ENCODE measurements at regions not wholly inside any gene's neighbourhood (a gene's known extent, or its start where the extent isn't known, plus 50 kb on each side); places are given as distances from the start of the nearest gene placed in this dataset.
"Not testable (repeated sequence)": the region's sequence is repeated elsewhere in the genome, so short reads cannot be mapped to it uniquely, and the experiment has no call there.

DNA sequence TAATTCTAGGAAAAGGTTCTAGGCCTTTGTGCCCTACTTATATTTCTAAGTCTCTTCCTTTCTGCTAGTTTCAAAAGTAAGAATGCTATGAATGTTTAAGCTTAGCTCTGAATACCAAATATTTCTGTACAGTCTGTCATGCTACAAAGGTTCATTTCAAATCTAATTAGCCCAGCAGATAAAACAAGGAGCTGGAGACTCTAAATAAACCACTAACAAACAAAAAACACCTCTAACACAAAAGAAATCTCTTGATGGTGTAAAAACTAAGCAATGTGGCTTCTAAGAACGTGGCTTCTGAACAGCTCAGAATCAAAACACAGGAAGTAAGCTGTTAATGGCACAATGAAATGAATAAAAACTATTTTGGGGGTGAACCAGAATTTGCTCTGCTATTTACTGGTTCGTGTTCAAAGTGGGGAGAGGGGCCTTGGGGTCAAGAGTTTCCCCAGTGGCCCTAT, 198.3 kb downstream of the BCAS1 start:
- DNase-seq, result no peak

DNA sequence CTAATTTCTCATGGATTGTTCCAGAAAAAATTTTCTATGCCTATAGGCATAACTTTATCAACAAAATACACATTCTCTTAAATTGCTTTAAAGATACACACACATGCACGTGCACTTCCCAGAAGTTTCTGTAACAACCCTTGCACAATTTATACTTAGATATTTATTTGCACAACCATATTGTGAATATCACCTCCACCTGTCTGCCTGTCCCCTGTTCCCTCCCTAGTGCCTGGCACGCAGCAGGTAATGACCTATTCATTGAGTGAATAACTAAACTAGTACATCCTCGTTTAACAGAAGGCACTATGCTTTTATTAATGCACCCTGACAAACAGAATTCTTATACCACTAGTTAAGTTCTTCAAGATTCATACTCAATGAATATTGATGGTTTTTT, 198.9 kb downstream of the BCAS1 start:
- DNase-seq, result no peak

DNA sequence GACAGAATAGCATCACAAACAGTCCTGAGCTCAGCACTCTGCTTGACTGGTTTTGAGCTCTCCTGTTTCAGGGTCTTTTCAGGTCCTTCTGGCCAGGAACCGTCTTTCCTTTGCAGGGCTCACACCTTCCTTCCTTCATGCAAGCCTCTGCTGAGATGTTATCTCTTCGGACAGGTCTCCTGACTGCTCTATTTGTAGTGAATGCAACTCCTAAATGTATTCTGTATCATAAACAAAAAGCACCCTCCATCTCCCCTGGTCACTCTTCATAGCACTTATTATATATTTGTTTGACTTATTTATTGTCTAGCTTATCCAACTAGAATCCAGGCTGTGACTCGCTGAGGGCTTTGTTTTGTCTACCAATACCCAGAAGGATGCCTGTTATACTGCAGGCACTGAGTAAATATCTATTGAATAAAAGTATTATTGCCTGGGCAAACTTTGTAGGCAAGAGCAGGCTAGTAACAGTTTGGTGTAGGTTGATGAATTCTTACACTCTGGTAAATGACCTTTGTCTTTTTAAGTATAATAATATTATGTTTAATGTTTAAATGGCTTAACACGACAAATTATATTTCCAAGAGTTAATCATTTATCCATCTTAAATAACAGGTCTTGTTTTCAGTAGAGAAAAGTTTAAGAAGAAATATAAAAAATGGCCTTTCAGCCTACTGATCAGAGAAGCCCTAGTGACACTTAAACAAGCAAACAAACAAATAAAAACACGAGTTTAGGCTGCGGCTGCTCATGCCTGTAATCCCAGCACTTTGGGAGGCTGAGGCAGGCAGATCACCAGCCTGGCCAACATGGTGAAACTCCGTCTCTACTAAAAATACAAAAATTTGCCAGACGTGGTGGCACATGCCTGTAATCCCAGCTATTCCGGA, 199.7 kb downstream of the BCAS1 start:
- no peak for DNase-seq

DNA sequence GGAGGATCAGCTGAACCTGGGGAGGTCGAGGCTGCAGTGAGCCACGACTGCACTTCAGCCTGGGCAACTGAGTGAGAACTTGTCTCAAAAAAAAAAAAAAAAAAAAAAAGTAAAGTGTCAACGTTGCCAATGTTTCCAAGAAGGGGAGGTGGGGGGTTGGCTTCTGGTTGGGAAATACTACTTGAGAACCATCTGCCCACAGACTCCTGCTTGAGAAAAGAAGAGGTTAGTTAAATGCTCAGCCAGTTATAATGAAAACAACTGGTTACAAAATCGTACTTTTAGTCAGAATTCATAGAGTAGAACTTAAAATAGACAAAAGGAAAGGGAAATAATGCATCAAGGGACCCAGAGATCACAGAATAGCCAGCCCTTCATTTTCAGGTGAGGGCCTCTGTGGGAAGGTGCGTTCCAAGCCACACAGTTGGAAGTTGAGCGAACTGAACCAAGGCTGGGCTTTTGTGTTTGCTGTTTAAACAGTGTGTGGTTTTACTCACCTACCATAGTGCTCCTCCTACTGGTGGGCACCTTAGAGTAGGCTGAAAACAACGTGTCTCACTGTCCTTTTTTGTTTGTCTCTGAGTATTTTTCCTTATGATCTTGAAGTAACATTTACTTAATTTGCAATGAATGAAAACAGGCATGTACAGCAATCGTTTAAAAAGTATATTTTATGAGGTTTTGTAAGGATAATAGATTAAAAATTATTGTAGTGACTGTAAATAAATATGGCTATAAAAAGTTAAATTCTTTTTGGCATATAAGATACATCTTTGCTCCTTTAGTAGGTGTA, 200.7 kb downstream of the BCAS1 start:
- DNase-seq, result peak; percentile 61

DNA sequence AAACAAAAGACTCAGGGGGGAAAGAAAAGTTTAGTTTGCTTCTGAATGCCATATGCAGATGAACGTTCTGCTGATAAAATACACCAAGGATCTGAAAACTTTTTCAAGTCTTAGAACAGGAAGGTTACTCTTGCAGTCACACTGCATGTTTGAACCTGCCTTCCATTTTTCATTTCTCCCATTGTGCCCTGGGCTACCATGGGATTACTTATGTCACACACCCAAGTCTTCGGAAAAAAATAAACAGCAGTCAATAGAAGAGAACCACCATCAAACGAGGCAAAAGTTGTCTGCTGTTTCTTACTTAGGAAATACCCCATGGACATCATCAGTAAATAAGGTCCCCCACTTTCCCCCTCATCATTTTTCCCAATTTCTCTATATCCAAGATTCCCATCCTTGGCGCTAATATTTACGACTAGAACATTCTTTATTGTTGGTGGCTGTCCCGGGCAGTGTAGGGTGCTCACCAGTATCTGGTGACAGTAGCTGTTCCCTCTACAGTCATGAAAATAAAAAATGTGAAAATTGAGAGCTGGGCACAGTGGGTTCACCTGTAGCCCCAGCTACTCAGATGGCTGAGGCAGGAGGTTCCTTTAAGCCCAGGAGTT, 202.5 kb downstream of the BCAS1 start:
- no peak for DNase-seq

DNA sequence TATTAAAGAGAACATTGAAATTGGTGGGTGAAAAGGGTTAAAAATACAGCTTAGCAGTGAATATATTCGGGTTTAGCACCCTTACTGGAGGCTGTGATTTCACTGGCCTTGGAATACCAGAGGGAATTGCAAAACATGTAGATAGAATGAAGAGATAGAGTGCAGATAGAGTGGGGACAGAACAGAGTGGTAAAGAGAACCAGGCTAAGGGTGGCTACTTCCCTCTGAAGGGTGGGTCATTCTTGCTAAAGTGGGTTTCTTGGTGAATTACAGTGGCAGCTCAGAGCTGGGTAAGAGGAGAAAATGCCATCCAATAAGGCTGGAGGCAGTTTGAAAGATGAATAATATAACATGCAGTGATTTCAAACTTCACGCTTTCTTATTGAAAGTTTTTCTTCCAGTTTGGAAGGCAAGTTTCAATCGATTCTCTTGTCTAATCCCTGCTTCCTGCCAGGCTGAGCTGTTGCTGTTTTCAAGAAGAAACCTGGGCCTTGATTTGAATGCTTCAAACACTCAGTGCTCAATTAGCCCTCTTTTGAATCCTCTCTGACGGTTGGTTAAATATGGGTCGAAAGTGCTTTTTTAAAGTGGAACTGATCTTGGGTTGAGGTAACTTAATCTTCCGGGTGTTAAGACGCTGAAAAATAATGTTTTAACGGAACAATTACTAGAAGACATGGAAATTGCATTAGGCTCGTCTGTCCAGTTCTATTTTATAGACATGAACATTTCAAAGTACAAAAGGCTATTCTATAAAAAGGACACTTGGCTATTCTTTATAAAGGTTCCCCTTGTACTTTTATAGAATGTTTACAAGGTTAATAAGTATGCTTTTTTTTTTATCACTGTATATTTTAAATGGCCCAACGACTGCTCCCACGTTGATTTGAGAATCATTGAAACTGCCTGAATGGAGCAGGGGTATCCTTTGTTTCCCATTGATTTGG, 203.3 kb downstream of the BCAS1 start:
- DNase-seq, result no peak

DNA sequence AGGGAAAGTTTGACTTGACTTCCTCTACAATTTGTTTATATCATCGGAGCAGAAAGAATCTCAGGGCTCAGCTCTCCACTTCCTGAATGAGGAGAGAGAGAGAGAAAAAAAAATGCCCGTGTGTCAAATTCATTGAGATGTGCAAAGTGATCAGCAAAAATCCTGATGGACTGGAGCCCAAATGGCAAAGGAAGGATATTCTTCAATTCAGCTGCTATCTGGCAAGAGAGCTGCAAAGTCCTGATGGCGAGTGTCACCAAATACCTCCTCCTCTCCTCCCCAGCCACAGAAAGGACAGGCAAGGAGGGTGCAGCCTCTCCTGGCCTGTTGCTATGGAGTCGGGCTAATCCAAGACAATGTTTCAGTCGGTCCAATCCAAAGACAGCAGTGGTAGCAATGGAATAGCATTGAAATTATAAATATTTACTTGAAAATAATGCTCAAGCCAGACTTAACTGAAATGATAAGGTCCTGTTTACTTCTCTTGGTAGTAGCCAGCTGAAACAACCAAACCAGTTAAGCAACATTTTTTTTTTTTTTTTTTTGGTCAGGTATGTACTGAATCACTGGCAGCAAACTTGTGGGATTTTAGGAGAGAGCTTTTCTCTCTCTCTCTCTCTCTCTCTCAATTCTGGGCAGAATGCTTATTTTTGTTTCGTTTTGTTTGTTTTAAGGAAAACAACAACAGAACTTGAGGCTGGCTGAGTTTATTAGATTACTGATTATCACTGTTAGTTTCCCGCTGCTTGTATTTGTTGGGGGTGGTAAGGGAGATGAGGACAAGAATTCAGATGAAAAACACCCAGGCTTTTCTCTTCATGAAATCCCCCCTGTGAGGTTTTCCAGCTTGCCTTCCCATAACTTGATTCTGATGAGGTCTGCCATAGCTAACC, 204.2 kb downstream of the BCAS1 start:
- DNase-seq, result peak; percentile 37 to 50

DNA sequence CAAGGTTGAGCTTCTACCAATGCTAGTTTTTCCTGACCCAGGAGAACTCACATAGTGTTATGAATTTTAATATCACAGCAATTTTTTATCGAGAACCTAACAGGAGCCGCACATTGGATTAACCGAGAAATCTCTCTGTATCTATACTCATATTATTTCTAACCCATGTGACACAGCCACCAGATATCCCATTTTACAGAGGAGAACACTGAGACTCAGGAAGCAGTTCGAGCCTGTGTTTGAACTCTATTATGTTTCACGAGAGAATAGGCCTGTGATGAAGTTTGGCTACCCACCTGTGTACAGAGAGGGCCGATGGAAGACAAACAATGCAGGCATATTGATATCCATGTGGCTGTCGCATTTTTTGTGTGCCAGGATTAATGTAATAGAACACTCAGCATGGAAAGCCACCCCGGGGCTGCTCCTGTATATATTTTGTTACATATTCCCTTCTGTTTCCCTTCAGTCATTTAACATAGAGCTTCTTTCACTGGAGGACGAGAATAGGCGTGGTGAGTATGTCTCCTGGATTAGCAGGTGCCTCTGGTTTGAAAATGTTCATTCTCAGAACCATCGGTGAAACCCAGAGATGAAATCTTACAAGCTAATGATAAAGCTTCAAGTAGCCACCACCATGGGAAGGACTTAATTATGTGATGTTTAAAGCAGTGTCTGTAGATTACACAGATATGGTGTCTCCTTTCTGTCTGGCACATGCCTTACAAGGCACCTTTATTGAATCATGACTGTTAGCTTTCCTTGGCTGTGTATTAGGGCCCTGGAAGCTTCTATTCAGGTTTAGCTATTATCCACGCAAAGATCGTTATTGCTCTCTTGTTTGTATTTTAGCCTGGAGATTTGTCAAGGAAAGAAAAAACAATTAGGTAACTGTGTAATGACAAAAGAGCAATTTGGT, 205.4 kb downstream of the BCAS1 start:
- not testable (repeated sequence) for DNase-seq

DNA sequence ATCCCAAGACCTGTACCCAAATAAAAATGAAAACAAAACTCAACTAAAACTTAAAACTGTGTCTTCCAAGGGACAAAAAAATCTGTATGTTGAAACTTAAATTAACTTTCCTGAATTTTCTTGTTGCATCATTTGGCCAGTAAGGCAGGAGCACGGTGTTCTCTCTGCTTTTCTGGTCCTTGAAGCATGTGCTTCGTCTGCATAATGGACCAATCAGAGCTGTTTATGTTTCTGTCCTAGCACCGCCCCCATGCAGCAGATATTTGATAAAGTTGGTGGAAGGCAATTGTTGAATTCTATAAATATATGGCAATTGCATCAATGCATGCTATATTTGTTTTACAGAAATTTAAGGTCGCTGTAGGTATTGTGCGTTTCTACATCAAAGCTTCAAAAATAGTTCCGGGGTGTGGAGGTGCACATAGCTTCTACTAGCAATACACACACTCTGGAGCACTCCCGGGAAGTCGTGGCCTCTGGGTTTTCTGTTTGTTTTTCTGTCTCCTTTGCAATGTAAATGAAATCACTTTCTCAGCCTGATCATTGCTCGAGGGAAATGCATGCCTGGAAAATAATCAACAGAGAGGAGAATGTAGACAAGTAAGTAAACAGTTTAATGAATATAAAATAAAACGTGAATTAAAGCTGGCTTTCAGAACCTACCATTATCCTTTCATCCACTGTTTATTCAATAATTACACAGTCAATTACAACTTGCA, 206.3 kb downstream of the BCAS1 start:
- not testable (repeated sequence) for DNase-seq

DNA sequence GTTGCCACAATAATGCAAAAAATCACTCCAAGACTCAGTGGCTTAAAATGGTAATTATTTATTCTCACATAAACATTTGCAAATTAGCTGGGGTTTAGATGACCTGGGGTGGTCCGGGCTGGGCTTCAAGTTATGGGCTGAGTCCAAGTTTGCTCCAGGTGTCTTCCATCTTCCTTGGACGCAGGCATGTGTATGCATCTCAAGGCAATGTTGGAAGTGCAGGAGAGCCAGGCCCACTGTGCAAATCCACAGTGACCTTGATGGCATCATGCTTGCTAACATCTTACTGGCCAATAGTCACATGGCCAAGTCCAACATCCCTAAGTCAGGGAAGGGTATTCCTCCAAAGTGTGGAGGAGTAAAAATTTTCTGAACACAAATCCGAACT, 206.9 kb downstream of the BCAS1 start:
- DNase-seq, result not testable (repeated sequence)

DNA sequence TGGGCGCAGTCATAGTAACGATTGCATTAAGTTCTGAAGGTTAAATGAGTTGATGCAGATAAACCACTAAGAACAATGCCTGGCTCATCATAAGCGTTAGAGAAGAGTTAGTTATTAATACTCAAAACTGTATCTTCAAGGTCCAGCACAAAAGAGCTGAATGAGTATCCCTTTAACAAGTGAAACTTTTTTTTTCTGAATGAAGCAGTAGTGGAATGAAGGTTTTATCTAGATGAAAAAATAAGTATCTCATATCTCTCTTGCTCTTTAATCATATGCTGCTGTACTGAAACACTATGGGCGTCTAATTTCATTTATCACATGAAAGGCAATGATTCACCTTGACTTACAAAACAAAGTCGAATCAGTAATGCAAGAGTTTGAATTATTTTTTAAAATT, 207.4 kb downstream of the BCAS1 start:
- DNase-seq, result not testable (repeated sequence)

DNA sequence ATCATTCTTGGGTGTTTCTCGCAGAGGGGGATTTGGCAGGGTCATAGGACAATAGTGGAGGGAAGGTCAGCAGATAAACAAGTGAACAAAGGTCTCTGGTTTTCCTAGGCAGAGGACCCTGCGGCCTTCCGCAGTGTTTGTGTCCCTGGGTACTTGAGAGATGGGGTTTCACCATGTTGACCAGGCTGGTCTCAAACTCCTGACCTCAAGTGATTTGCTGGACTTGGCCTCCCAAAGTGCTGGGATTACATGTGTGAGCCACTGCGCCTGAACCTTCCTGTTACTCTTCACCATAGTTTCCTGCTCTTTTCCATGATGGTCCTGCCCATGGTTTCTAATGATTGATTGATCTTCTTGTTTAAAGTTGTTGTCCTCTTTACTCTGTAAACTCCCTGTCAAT, 207.9 kb downstream of the BCAS1 start:
- DNase-seq, result not testable (repeated sequence)

DNA sequence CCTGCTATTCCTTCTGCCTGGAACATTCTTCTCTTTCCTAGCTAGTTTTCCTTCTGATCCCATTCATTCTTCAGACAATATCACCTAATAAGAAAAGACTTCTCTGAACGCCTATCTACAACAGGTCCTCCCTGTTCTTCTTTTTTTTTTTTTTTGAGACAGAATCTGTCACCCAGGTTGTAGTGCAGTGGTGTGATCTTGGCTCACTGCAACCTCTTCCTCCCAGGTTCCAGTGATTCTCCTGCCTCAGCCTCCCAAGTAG, 208.3 kb downstream of the BCAS1 start:
- not testable (repeated sequence) for DNase-seq

DNA sequence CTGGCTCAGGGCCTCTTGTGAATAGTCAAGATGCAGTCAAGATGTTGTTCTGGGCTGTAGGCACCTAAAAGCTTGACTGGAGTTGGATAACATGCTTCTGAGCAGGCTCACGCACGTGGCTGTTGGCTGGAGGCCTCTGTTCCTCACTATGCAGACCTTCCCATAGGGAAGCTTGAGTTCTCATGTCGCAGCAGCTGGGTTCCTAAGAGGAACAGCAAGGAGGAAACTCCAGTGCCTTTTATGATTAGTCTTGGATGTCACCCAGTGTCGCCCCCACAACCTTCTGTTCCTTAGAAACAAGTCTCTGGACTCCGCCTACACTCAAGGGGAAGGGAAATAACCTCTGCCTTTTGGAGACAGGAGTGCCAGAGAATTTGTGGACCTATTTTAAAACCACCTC, 210.7 kb downstream of the BCAS1 start:
- peak; percentile 84 to 96 for DNase-seq

DNA sequence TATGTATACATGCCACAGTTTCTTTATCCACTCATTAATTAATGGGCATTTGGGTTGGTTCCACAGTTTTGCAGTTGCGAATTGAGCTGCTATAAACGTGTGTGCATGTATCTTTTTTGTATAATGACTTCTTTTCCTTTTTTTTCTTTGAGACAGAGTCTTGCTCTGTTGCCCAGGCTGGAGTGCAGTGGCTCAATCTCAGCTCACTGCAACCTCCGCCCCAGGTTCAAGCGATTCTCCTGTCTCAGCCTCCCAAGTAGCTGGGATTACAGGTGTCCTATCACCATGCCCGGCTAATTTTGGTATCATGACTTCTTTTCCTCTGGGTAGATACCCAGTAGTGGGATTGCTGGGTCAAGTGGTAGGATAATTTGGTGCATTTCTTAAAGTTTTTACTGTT, 211.4 kb downstream of the BCAS1 start:
- DNase-seq, result not testable (repeated sequence)

DNA sequence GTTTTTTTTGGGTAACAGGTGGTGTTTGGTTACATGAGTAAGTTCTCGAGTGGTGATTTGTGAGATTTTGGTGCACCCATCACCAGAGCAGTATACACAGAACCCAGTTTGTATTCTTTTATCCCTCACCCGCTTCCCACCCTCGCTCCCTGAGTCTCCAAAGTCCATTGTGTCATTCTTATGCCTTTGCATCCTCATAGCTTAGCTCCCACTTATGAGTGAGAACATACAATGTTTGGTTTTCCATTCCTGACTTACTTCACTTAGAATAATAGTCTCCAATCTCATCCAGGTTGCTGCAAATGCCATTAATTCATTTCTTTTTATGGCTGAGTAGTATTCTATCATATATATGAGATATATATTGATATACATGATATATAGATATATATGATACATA, 211.9 kb downstream of the BCAS1 start:
- not testable (repeated sequence) for DNase-seq

DNA sequence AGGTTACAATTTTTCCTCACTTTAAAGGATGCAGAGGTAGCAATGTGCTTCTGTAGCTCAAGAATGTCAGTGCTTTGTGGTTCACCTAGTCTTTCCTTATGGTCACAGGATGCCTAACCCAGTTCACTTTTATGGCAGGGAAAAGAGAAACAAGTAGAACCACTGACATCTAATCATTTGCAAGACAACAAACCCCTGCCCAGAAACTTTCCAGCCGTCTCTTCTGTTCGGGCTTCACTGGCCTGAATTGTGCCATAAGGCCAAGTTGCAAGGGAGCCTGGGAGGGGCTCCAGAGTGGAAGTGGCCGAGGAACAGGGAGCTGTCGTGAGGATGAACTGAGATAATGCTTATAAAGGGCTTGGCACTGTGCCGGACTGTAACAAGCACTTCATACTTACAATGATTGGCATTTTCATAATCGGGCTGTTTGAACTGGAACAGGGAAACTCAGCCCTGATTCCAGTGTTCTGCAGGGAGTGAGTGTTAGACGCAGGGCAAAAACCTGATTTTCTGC, 212.6 kb downstream of the BCAS1 start:
- DNase-seq, result no peak

DNA sequence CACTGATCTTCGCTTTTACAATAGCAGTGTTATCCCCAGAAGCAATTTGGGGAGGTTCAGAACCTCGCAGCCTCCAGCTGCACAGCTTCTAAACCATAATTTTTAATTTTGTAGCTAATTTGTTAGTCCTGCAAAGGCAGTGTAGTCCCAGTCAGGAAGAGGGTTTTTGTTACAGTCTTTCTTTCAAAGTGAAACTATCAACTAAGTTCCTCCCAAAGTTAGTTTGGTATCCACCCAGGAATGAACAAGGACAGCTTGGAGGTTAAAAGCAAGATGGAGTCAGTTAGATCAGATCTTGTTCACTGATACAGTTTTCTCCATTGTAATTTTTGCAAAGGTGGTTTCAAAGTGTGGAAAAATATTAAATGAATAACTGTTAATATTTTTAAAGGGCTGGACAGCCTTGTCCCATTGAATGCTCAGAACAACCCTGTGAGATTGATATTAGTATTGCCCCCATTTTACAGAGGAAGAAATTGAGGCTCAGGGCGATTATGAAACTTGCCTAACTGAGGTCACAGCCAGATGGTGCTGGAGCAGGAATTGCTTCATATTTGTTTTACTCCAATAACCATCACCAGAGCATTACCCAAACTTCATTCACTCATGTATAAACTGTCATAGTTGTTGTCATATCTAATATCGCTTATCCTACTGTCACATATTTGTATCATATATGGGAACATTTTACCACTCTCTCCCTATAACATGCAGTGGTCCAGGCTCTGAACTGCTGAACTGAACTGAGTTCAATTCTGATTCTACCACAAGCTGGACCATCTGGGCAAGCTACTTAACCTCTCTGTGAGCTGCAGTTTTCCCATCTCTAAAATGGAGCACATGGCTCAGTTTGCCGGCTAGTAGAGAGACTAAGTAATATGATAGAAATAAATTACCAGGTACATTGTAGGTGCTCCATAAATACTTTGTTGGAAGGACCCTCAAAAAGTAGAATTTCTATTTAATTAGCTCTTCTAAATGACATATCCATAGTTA, 213.8 kb downstream of the BCAS1 start:
- DNase-seq, result no peak

Data from inflammatory macrophage (primary cell).